ENCODE measurements at regions not wholly inside any gene's neighbourhood (a gene's known extent, or its start where the extent isn't known, plus 50 kb on each side); places are given as distances from the start of the nearest gene placed in this dataset.

DNA sequence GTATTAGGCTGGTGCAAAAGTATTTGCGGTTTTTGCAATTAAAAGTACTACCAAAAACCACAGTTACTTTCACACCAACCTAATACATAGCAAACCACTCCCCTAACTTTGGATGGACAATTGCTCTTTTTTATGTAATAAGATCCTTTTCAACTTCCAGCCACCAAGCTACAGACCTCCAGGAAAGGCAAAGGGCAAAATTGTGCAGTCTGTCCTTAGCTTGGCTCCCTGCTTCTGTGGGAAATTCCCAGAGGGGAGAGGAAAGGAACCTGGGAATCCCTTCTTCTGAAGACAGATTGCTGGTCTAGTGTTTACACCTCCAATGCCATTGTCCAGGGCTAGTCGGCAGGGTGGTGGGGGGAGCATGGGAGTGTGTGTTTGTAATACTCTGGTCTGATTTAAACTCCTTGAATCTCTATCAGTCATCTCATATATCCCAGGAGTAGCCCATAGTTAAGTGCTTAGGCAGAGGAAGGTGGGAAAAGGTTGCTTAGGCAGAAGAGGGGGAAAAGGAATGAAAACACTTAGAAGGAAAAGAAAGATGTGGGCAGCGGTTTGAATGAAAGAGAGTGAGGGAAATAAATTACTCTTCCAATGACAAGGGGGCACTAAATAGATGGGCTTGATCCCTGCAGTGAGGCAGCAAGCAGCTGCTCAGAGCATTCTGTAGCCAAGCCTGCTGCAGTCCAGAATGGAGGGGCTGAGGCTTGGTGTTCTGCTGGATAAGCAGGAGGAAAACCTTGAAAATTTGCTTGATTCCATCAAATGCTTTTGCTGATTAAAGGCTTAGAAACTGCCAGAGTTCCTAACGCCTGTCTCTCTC, 86.9 kb upstream of the MAP1B start:
- no peaks in the 10 kb centered on the region for H3K79me1 ChIP-seq (ENCODE audit: low read depth in 1 of 2, low read length in 2 of 2)
- peaks cover 24% of the 10 kb centered on the region for H3K27me3 ChIP-seq (ENCODE audit: control insufficient read depth, insufficient read depth, low read length)
- H3K9ac ChIP-seq (ENCODE audit: low read depth, low read length), result no peak overlapping the region
- no peaks in the 10 kb centered on the region for H3K36me3 ChIP-seq (ENCODE audit: control insufficient read depth, insufficient read depth, low read length)
- no peak overlapping the region for H2BK120ac ChIP-seq (ENCODE audit: low read depth, low read length)
- TF ChIP-seq, protein P1, sequence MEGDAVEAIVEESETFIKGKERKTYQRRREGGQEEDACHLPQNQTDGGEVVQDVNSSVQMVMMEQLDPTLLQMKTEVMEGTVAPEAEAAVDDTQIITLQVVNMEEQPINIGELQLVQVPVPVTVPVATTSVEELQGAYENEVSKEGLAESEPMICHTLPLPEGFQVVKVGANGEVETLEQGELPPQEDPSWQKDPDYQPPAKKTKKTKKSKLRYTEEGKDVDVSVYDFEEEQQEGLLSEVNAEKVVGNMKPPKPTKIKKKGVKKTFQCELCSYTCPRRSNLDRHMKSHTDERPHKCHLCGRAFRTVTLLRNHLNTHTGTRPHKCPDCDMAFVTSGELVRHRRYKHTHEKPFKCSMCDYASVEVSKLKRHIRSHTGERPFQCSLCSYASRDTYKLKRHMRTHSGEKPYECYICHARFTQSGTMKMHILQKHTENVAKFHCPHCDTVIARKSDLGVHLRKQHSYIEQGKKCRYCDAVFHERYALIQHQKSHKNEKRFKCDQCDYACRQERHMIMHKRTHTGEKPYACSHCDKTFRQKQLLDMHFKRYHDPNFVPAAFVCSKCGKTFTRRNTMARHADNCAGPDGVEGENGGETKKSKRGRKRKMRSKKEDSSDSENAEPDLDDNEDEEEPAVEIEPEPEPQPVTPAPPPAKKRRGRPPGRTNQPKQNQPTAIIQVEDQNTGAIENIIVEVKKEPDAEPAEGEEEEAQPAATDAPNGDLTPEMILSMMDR (conservative IDR thresholded peaks at IDR 0.05; ENCODE audit: low read depth, low read length), result no peak
- H3K4me3 ChIP-seq (ENCODE audit: insufficient read depth, low read depth, low read length), result no peak overlapping the region
- H3K4me1 ChIP-seq (ENCODE audit: control insufficient read depth, insufficient read depth, low read length), result no peaks in the 10 kb centered on the region
- no peak overlapping the region for H2AK9ac ChIP-seq (replicated peaks; ENCODE audit: low read depth, low read length, poor library complexity)
- BruUV-seq (replicated peaks), result no TSS peak
- no peak overlapping the region for H4K8ac ChIP-seq (ENCODE audit: low read depth in 2 of 2, low read length in 2 of 2)
- no peak overlapping the region for H2BK15ac ChIP-seq (ENCODE audit: low read depth, low read length)
- H3K9me1 ChIP-seq (ENCODE audit: insufficient read depth, low read length), result no peaks in the 10 kb centered on the region
- no peak overlapping the region for H2AFZ ChIP-seq (replicated peaks; ENCODE audit: low read length, poor library complexity)
- DNase-seq (no peak), ATAC-seq (ENCODE audit: low read depth) (no peak)
- H3K23ac ChIP-seq (ENCODE audit: low read depth, low read length), result no peak overlapping the region
- no peak overlapping the region for H2BK5ac ChIP-seq (ENCODE audit: low read depth, low read length, poor library complexity, severe bottlenecking)
- WGBS, 2 experiments (ENCODE audit: extremely low coverage in 2 of 2, insufficient read length in 1 of 2), result no CpG with 5 or more reads among the region's 4 CpGs
- in situ Hi-C loops (cut with MboI; ENCODE audit: low sequenced_read_pairs), result no loop called here
- H3K56ac ChIP-seq (ENCODE audit: extremely low read depth, insufficient read depth, low read length), result no peak overlapping the region
- no peak overlapping the region for H2AK5ac ChIP-seq (ENCODE audit: low read depth, low read length)
- no peaks in the 10 kb centered on the region for H4K20me1 ChIP-seq (ENCODE audit: insufficient read depth, low read length)
- ChIA-PET POLR2A (ENCODE audit: unreplicated experiment) (no interaction called here), CTCF (no interaction called here)
- H3K9me3 ChIP-seq (ENCODE audit: control insufficient read depth, insufficient read depth, low read length), result peaks cover 5% of the 10 kb centered on the region; the same call in 1 of the 2 replicates
- H2BK20ac ChIP-seq (ENCODE audit: low read depth, low read length), result no peak overlapping the region
- H3K4me2 ChIP-seq (ENCODE audit: low read depth, low read length), result no peak overlapping the region
- H3K4ac ChIP-seq (ENCODE audit: low read depth, low read length), result no peak overlapping the region
- H3K14ac ChIP-seq (replicated peaks; ENCODE audit: low read depth, low read length), result no peak overlapping the region
- no peak overlapping the region for H4K5ac ChIP-seq (ENCODE audit: low read depth, low read length)
- H3K27ac ChIP-seq (ENCODE audit: insufficient read depth, low read length), result no peak overlapping the region
- intact Hi-C loops (cut with micrococcal nuclease), result no loop called here
- H3K18ac ChIP-seq (ENCODE audit: low read depth, low read length), result no peak overlapping the region
- dilution Hi-C loops (cut with HindIII; ENCODE audit: low sequenced_read_pairs, unreplicated experiment), result no loop called here
- no peak overlapping the region for H4K91ac ChIP-seq (ENCODE audit: insufficient read depth, low read depth, low read length)

All from IMR-90 (cell line).